GM12875 (cell line): ENCODE measurements at regions not wholly inside any gene's neighbourhood (a gene's known extent, or its start where the extent isn't known, plus 50 kb on each side); places are given as distances from the start of the nearest gene placed in this dataset.

ENCODE experiments used
- H3K4me3 ChIP-seq: one replicate; pipeline ENCODE4 v1.5.1; 2011; ENCODE audit warnings: low read depth, low read length, control low read depth
- CTCF ChIP-seq: IDR thresholded peaks from 2 replicates; pipeline ENCODE4 v1.5.1; 2011; ENCODE audit warnings: low read depth, mild to moderate bottlenecking, control low read depth, inconsistent platforms, low read length, moderate library complexity, borderline replicate concordance; ENCODE audit not compliant: insufficient read depth

GRCh38 chr10:3526727-3527501, 258.1 kb downstream of the KLF6 start:
- no peak overlapping the region for H3K4me3 ChIP-seq

GRCh38 chr10:3525832-3526449, 259.1 kb downstream of the KLF6 start:
- TF ChIP-seq CTCF, result no peak
- no peak overlapping the region for H3K4me3 ChIP-seq

More at GRCh38 chr10:3526727-3527501, 258.1 kb downstream of the KLF6 start:
- no peak for TF ChIP-seq CTCF

- no peak overlapping the region for H3K4me3 ChIP-seq
- no peak for TF ChIP-seq CTCF
These were observed 260.7 kb downstream of the KLF6 start for GRCh38 chr10:3524086-3524960.

GRCh38 chr10:3523309-3524050, 261.5 kb downstream of the KLF6 start:
- TF ChIP-seq CTCF, result no peak
- no peak overlapping the region for H3K4me3 ChIP-seq

- no peak overlapping the region for H3K4me3 ChIP-seq
- TF ChIP-seq CTCF, result no peak
These were observed 268.1 kb downstream of the KLF6 start for GRCh38 chr10:3516923-3517255.

- H3K4me3 ChIP-seq, result no peak overlapping the region
- TF ChIP-seq CTCF, result no peak
These were observed 268.6 kb downstream of the KLF6 start for GRCh38 chr10:3516234-3516922.
